HG03457 (cell line): ENCODE measurements at regions not wholly inside any gene's neighbourhood (a gene's known extent, or its start where the extent isn't known, plus 50 kb on each side); places are given as distances from the start of the nearest gene placed in this dataset.

Experiments
- ATAC-seq: cut with Tn5 transposase; IDR thresholded peaks from one replicate; pipeline ENCODE4 v1.9.1; 2021; ENCODE audit warnings: moderate number of reproducible peaks; ENCODE audit not compliant: unreplicated experiment

GRCh38 chr5:112653638-112654205, 84.0 kb upstream of the APC start:
- ATAC-seq: no peak

GRCh38 chr5:112655513-112655912, 82.2 kb upstream of the APC start:
- ATAC-seq: no peak

- no peak for ATAC-seq
Measured at GRCh38 chr5:112656451-112656850, 81.2 kb upstream of the APC start.

GRCh38 chr5:112657804-112658203, 79.9 kb upstream of the APC start:
- no peak for ATAC-seq

- no peak for ATAC-seq
Measured at GRCh38 chr5:112660359-112660758, 77.3 kb upstream of the APC start.

- no peak for ATAC-seq
Measured at GRCh38 chr5:112663146-112663545, 74.5 kb upstream of the APC start.

- no peak for ATAC-seq
Measured at GRCh38 chr5:112668016-112668415, 69.7 kb upstream of the APC start.

GRCh38 chr5:112668911-112669310, 68.8 kb upstream of the APC start:
- no peak for ATAC-seq

GRCh38 chr5:112669328-112669963, 68.2 kb upstream of the APC start:
- ATAC-seq: no peak

- no peak for ATAC-seq
Measured at GRCh38 chr5:112671687-112672086, 66.0 kb upstream of the APC start.

- ATAC-seq: no peak
Measured at GRCh38 chr5:112681481-112681908, 56.2 kb upstream of the APC start.

GRCh38 chr5:112682621-112683061, 55.0 kb upstream of the APC start:
- no peak for ATAC-seq

GRCh38 chr5:112684121-112684520, 53.6 kb upstream of the APC start:
- no peak for ATAC-seq

GRCh38 chr5:112684737-112685136, 52.9 kb upstream of the APC start:
- no peak for ATAC-seq

GRCh38 chr5:112685386-112685785, 52.3 kb upstream of the APC start:
- ATAC-seq: no peak

GRCh38 chr5:112685931-112686330, 51.8 kb upstream of the APC start:
- ATAC-seq: no peak

- no peak for ATAC-seq
Measured at GRCh38 chr5:112686675-112687074, 51.0 kb upstream of the APC start.

GRCh38 chr5:112687306-112687705, 50.4 kb upstream of the APC start:
- no peak for ATAC-seq
